NB4 (cell line): ENCODE measurements at regions not wholly inside any gene's neighbourhood (a gene's known extent, or its start where the extent isn't known, plus 50 kb on each side); places are given as distances from the start of the nearest gene placed in this dataset.

Source experiments
- DNase-seq: peaks from one replicate; pipeline ENCODE4 v3.0.0; 2010; ENCODE audit warnings: low read depth
- H3K4me3 ChIP-seq: one replicate; pipeline ENCODE4 v1.5.1; 2011; ENCODE audit warnings: mild to moderate bottlenecking, low read depth, low read length, moderate library complexity
- CTCF ChIP-seq: IDR thresholded peaks from one replicate; pipeline ENCODE4 v1.5.1; 2012; ENCODE audit warnings: low read depth, low read length
- MYC ChIP-seq: IDR thresholded peaks from 2 replicates; pipeline ENCODE4 v1.6.1; 2011; ENCODE audit warnings: low read depth, low read length
- POLR2A ChIP-seq: IDR thresholded peaks from 2 replicates; pipeline ENCODE4 v1.6.1; 2011; ENCODE audit warnings: mild to moderate bottlenecking; ENCODE audit not compliant: insufficient read length; ENCODE audit errors: extremely low read depth
- TF ChIP-seq, protein P1 (sequence below): IDR thresholded peaks from 2 replicates; pipeline ENCODE4 v1.6.1; 2011; ENCODE audit warnings: low read depth, low read length

GRCh38 chr11:44398266-44399030 is 88.5 kb upstream of the ALX4 start:
- DNase-seq = peak; percentile 79
- no peak overlapping the region for H3K4me3 ChIP-seq
- TF ChIP-seq, protein P1, sequence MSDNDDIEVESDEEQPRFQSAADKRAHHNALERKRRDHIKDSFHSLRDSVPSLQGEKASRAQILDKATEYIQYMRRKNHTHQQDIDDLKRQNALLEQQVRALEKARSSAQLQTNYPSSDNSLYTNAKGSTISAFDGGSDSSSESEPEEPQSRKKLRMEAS = no peak
- TF ChIP-seq MYC (no peak), CTCF (no peak), POLR2A (no peak)

- TF ChIP-seq POLR2A (no peak), CTCF (no peak), MYC (no peak)
- TF ChIP-seq, protein P1 = no peak
- H3K4me3 ChIP-seq = no peak overlapping the region
- no peak for DNase-seq
These were observed 90.0 kb upstream of the ALX4 start for GRCh38 chr11:44399968-44400367.

DNA sequence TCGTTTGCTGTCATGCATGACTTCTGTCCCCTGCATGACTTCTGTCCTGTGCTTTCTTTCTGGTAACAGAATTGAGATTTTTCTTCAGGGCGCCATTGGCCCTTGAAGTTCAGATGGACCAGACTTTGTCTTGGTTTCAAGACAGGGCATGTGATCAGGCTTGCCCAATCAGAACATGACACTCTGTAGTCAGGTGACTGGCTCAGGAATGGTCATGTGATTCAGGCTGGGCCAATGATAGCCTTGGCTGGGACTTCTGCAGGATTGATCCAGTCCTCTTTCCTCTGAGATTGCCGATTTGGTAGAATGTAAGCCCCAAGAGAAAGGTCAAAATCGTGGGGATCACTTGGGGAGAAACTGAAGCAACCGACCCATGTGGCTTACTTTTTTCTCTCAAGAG is 90.5 kb upstream of the ALX4 start:
- no peak for TF ChIP-seq CTCF
- no peak for TF ChIP-seq MYC
- TF ChIP-seq, protein P1 = no peak
- TF ChIP-seq POLR2A = no peak
- no peak for DNase-seq
- no peak overlapping the region for H3K4me3 ChIP-seq

GRCh38 chr11:44402466-44403075 is 92.6 kb upstream of the ALX4 start:
- no peak for DNase-seq

GRCh38 chr11:44403176-44403575 is 93.2 kb upstream of the ALX4 start:
- no peak overlapping the region for H3K4me3 ChIP-seq
- DNase-seq = no peak
- TF ChIP-seq CTCF = no peak
- no peak for TF ChIP-seq MYC
- TF ChIP-seq, protein P1 = no peak
- TF ChIP-seq POLR2A = no peak

More at GRCh38 chr11:44402466-44403075, 92.6 kb upstream of the ALX4 start:
- no peak overlapping the region for H3K4me3 ChIP-seq
- TF ChIP-seq CTCF (no peak), MYC (no peak), POLR2A (no peak)
- TF ChIP-seq, protein P1 = no peak
